Suprapubic skin (tissue), 4 donors: ENCODE measurements at regions not wholly inside any gene's neighbourhood (a gene's known extent, or its start where the extent isn't known, plus 50 kb on each side); places are given as distances from the start of the nearest gene placed in this dataset.

ENCODE experiments used
- DNase-seq, 2 donors: peaks; one replicate each; pipeline ENCODE4 v3.0.0-alpha.2; 2019; ENCODE audit warnings: low spot score in 2 of 2
- H3K27ac ChIP-seq: fragments of 200-600 bp; sonication (generic); one replicate; pipeline ENCODE4 v1.5.1; 2019
- H3K27me3 ChIP-seq: fragments of 200-600 bp; sonication (generic); one replicate; pipeline ENCODE4 v1.5.1; 2019
- H3K36me3 ChIP-seq: fragments of 200-600 bp; sonication (generic); one replicate; pipeline ENCODE4 v1.5.1; 2019
- H3K4me1 ChIP-seq: fragments of 200-600 bp; sonication (generic); one replicate; pipeline ENCODE4 v1.5.1; 2019
- H3K4me3 ChIP-seq: fragments of 200-600 bp; sonication (generic); one replicate; pipeline ENCODE4 v1.5.1; 2019; ENCODE audit warnings: mild to moderate bottlenecking
- H3K9me3 ChIP-seq: fragments of 200-600 bp; sonication (generic); one replicate; pipeline ENCODE4 v1.5.1; 2019
- EP300 ChIP-seq: sonication (generic); formaldehyde crosslinking; IDR thresholded peaks from one replicate; pipeline ENCODE4 v1.6.1; 2017; ENCODE audit warnings: antibody characterized with exemption
- POLR2A ChIP-seq, 2 donors: fragments of 450-650 bp; IDR thresholded peaks; one replicate each; pipeline ENCODE4 v1.6.1; 2017; ENCODE audit warnings: antibody characterized with exemption in 2 of 2, mild to moderate bottlenecking in 2 of 2, moderate library complexity in 2 of 2
- POLR2AphosphoS5 ChIP-seq, 3 donors: sonication (generic); formaldehyde crosslinking; IDR thresholded peaks; one replicate each; pipeline ENCODE4 v1.6.1; 2017; ENCODE audit warnings: antibody characterized with exemption in 3 of 3
- WGBS: methylation state at CpG from one replicate; pipeline ENCODE4 v1.1.5; 2018; 5-methylcytosine and 5-hydroxymethylcytosine counted together
- TF ChIP-seq, protein P1 (sequence below), 2 donors: fragments of 200-600 bp in 1 of 2; fragments of 450-650 bp in 1 of 2; sonication (generic) in 1 of 2; IDR thresholded peaks; one replicate each; pipeline ENCODE4 v1.5.1; 2016 to 2019; ENCODE audit warnings: antibody characterized with exemption in 2 of 2, mild to moderate bottlenecking in 1 of 2, moderate library complexity in 1 of 2

DNA sequence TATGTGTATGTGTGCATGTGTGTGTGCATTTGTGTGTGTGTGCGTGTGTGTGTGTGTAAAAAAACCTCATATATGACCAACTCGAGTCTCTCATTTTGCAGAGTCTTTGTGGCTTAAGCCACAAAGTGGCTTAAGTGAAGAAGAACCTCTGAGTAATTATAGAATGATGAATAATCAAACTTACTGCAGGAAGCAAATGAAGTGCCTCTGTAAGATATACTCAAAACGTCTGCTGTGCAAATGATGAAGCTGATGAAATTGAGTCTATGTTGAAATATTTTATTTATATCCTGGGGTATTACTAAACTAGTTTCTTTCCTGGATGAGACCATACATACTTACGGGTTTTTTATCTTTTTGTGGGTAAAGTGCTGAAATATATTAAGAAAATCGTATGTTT lies 1198.7 kb downstream of the PCDH7 start:
- H3K36me3 ChIP-seq, result no peaks in the 10 kb centered on the region
- no peak overlapping the region for H3K27ac ChIP-seq
- TF ChIP-seq EP300 (no peak), POLR2A (IDR thresholded peaks at IDR 0.05) (no peak), POLR2AphosphoS5 (IDR thresholded peaks at IDR 0.05) (no peak)
- TF ChIP-seq, protein P1, sequence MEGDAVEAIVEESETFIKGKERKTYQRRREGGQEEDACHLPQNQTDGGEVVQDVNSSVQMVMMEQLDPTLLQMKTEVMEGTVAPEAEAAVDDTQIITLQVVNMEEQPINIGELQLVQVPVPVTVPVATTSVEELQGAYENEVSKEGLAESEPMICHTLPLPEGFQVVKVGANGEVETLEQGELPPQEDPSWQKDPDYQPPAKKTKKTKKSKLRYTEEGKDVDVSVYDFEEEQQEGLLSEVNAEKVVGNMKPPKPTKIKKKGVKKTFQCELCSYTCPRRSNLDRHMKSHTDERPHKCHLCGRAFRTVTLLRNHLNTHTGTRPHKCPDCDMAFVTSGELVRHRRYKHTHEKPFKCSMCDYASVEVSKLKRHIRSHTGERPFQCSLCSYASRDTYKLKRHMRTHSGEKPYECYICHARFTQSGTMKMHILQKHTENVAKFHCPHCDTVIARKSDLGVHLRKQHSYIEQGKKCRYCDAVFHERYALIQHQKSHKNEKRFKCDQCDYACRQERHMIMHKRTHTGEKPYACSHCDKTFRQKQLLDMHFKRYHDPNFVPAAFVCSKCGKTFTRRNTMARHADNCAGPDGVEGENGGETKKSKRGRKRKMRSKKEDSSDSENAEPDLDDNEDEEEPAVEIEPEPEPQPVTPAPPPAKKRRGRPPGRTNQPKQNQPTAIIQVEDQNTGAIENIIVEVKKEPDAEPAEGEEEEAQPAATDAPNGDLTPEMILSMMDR (IDR thresholded peaks at IDR 0.05), result no peak
- 41% methylated on average over 5 of the region's 5 CpGs for WGBS
- H3K9me3 ChIP-seq, result no peaks in the 10 kb centered on the region
- DNase-seq, result no peak
- no peaks in the 10 kb centered on the region for H3K27me3 ChIP-seq
- no peak overlapping the region for H3K4me3 ChIP-seq
- no peaks in the 10 kb centered on the region for H3K4me1 ChIP-seq

DNA sequence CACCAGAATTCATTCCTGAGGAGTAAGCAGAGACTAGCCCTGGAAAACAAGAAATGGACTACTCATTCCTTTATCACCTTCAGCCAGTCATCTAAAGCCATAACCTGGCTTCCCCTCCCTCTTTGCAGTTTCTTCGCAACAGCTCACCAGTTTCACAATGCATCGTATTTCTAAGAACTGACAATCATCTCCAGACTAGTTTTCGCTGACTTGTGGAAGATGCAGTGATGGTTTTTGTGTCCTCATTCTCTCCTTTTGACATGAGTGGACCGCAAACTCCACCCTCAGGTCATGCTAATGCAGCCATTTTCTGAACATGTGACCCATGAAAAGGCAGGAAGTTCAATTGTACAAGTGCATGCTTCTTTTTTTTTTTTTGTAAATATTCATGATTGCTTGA lies 1203.5 kb downstream of the PCDH7 start:
- H3K27me3 ChIP-seq, result no peaks in the 10 kb centered on the region
- WGBS, result 96% methylated on average over 4 of the region's 4 CpGs
- TF ChIP-seq, protein P1 (IDR thresholded peaks at IDR 0.05), result no peak
- TF ChIP-seq POLR2A (IDR thresholded peaks at IDR 0.05) (no peak), EP300 (no peak), POLR2AphosphoS5 (IDR thresholded peaks at IDR 0.05) (no peak)

DNA sequence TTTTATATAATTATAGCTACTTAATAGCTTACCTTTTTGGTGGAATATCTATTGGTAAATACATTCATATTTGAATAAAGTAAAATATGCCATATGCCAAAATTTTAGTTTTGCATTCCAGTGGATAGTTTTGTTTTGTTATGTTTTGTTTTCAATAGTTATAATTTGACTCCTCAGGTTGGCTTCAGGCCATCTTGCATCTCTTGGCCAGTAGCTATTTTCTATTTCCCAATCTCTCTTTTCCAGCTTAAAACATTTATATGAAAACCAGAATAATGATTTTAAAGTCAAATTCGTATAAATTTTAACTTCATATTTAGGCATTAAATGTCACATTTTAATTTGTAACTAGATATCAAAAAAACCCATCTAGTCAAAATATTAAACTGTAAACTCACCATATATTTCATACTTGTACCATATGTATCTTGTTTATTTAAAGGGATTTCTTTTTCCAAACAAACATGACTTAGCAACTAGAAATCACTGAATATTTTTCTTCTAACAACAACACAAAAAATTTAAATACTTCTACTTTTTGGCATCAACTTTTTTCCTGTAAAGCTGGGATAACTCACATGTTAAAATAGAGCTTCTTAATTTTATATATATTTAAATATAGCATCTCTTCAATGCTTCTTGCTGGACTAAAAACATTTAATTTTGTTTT lies 1209.6 kb downstream of the PCDH7 start:
- Histone ChIP-seq H3K27me3 (no peaks in the 10 kb centered on the region), H3K27ac (no peak overlapping the region), H3K9me3 (no peaks in the 10 kb centered on the region), H3K36me3 (no peaks in the 10 kb centered on the region), H3K4me1 (no peaks in the 10 kb centered on the region), H3K4me3 (no peak overlapping the region)
- 39% methylated on average over 1 of the region's 1 CpG for WGBS
- TF ChIP-seq POLR2AphosphoS5 (IDR thresholded peaks at IDR 0.05), result no peak
- TF ChIP-seq, protein P1 (IDR thresholded peaks at IDR 0.05), result no peak
- no peak for TF ChIP-seq EP300
- TF ChIP-seq POLR2A (IDR thresholded peaks at IDR 0.05), result no peak
- DNase-seq, result no peak

More for the DNA sequence above, 1203.5 kb downstream of the PCDH7 start:
- H3K4me3 ChIP-seq, result no peak overlapping the region
- DNase-seq, result no peak
- no peaks in the 10 kb centered on the region for H3K36me3 ChIP-seq
- H3K4me1 ChIP-seq, result no peaks in the 10 kb centered on the region
- no peak overlapping the region for H3K27ac ChIP-seq
- H3K9me3 ChIP-seq, result no peaks in the 10 kb centered on the region

- Histone ChIP-seq H3K27ac (no peak overlapping the region), H3K4me1 (no peaks in the 10 kb centered on the region), H3K36me3 (no peaks in the 10 kb centered on the region), H3K9me3 (no peaks in the 10 kb centered on the region), H3K27me3 (no peaks in the 10 kb centered on the region), H3K4me3 (no peak overlapping the region)
- TF ChIP-seq POLR2AphosphoS5 (IDR thresholded peaks at IDR 0.05) (no peak), POLR2A (IDR thresholded peaks at IDR 0.05) (no peak)
- TF ChIP-seq, protein P1 (IDR thresholded peaks at IDR 0.05), result no peak
- no peak for DNase-seq
- WGBS, result 0% methylated on average over 1 of the region's 3 CpGs
These were observed 1226.3 kb downstream of the PCDH7 start for GRCh38 chr4:31946456-31946855.

DNA sequence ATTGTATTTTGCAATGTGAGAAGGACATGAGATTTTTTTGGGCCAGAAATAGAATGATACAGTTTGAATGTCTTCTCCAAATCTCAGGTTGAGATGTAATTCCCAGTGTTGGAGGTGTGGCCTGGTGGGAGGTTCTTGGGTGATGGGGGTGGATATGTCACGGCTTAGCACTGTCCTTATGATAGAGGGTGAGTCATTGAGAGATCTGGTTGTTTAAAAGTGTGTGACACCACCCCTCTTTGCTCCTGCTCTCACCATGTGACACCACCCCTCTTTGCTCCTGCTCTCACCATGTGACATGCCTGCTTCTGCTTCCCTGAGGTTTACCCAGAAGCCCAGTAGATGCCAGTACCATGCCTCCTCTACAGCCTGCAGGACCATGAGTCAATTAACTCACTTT lies 1226.9 kb downstream of the PCDH7 start:
- H3K27me3 ChIP-seq, result no peaks in the 10 kb centered on the region
- DNase-seq, result no peak
- TF ChIP-seq, protein P1 (IDR thresholded peaks at IDR 0.05), result no peak
- TF ChIP-seq EP300 (no peak), POLR2AphosphoS5 (IDR thresholded peaks at IDR 0.05) (no peak), POLR2A (IDR thresholded peaks at IDR 0.05) (no peak)
- WGBS, result 43% methylated on average over 1 of the region's 1 CpG
- H3K9me3 ChIP-seq, result no peaks in the 10 kb centered on the region
- no peaks in the 10 kb centered on the region for H3K36me3 ChIP-seq
- no peak overlapping the region for H3K27ac ChIP-seq
- H3K4me1 ChIP-seq, result no peaks in the 10 kb centered on the region
- H3K4me3 ChIP-seq, result no peak overlapping the region
